GM12878 (cell line): ENCODE measurements at regions not wholly inside any gene's neighbourhood (a gene's known extent, or its start where the extent isn't known, plus 50 kb on each side); places are given as distances from the start of the nearest gene placed in this dataset.

Experiments used
- BHLHE40 ChIP-seq, 2 experiments: fragments of 450-650 bp in 1 of 2; IDR thresholded peaks; 2 replicates each; pipeline ENCODE4 v1.6.1; 2011 to 2017; ENCODE audit warnings: low read depth in 2 of 2, borderline replicate concordance in 1 of 2, improper control_type of control experiment in 1 of 2, low read length in 1 of 2, mild to moderate bottlenecking in 1 of 2
- CHD1 ChIP-seq: IDR thresholded peaks from 2 replicates; pipeline ENCODE4 v1.6.1; 2012; ENCODE audit warnings: low read depth, low read length, improper control_type of control experiment
- MEF2B ChIP-seq: fragments of 450-650 bp; IDR thresholded peaks from 2 replicates; pipeline ENCODE4 v1.6.1; 2018; ENCODE audit warnings: mild to moderate bottlenecking, moderate library complexity; ENCODE audit not compliant: partially characterized antibody, poor library complexity, severe bottlenecking
- NFYA ChIP-seq: IDR thresholded peaks from 2 replicates; pipeline ENCODE4 v1.6.1; 2011; ENCODE audit warnings: low read depth, mild to moderate bottlenecking, low read length, improper control_type of control experiment, borderline replicate concordance
- STAT3 ChIP-seq: IDR thresholded peaks from 2 replicates; pipeline ENCODE4 v1.6.1; 2011; ENCODE audit warnings: low read depth, low read length, improper control_type of control experiment
- WRNIP1 ChIP-seq: IDR thresholded peaks from 2 replicates; pipeline ENCODE4 v1.6.1; 2011; ENCODE audit warnings: low read depth, low read length, improper control_type of control experiment, borderline replicate concordance
- TF ChIP-seq, protein P1 (sequence below): IDR thresholded peaks from 2 replicates; pipeline ENCODE4 v1.6.1; 2012; ENCODE audit warnings: low read depth, low read length, improper control_type of control experiment
- TF ChIP-seq, protein P2 (sequence below): fragments of 450-650 bp; IDR thresholded peaks from 2 replicates; pipeline ENCODE4 v1.6.1; 2017; ENCODE audit warnings: mild to moderate bottlenecking, moderate library complexity
- TF ChIP-seq, protein P3 (sequence below): fragments of 450-650 bp; IDR thresholded peaks from 2 replicates; pipeline ENCODE4 v1.6.1; 2017; ENCODE audit warnings: mild to moderate bottlenecking, moderate library complexity

DNA sequence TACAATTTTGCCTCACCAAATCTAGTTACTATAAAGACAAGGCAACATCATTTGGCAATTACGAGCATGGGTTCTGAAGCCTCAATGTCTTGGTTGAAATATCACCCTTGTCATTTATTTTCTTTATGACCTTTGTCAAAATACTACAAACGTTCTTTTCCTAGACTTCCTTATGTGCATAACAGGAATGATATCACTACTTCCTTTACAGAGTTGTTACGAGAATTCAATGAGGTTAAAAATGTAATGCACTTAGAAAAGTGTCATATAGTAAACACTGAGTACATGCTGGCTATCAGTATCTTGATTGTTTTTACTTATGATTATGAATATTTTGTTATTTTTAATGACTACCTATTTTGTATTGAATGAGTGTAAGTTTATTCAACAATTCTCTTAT, 640.9 kb upstream of the CCNG1 start (continued):
- TF ChIP-seq WRNIP1 (no peak), MEF2B (no peak), BHLHE40 (IDR thresholded peaks at IDR 0.05; ENCODE audit: borderline replicate concordance in 1 of 2, low read depth in 2 of 2, low read length in 1 of 2) (no peak), CHD1 (no peak), STAT3 (no peak), NFYA (no peak)
- TF ChIP-seq, protein P1, sequence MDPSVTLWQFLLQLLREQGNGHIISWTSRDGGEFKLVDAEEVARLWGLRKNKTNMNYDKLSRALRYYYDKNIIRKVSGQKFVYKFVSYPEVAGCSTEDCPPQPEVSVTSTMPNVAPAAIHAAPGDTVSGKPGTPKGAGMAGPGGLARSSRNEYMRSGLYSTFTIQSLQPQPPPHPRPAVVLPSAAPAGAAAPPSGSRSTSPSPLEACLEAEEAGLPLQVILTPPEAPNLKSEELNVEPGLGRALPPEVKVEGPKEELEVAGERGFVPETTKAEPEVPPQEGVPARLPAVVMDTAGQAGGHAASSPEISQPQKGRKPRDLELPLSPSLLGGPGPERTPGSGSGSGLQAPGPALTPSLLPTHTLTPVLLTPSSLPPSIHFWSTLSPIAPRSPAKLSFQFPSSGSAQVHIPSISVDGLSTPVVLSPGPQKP, result no peak
- TF ChIP-seq, protein P2, sequence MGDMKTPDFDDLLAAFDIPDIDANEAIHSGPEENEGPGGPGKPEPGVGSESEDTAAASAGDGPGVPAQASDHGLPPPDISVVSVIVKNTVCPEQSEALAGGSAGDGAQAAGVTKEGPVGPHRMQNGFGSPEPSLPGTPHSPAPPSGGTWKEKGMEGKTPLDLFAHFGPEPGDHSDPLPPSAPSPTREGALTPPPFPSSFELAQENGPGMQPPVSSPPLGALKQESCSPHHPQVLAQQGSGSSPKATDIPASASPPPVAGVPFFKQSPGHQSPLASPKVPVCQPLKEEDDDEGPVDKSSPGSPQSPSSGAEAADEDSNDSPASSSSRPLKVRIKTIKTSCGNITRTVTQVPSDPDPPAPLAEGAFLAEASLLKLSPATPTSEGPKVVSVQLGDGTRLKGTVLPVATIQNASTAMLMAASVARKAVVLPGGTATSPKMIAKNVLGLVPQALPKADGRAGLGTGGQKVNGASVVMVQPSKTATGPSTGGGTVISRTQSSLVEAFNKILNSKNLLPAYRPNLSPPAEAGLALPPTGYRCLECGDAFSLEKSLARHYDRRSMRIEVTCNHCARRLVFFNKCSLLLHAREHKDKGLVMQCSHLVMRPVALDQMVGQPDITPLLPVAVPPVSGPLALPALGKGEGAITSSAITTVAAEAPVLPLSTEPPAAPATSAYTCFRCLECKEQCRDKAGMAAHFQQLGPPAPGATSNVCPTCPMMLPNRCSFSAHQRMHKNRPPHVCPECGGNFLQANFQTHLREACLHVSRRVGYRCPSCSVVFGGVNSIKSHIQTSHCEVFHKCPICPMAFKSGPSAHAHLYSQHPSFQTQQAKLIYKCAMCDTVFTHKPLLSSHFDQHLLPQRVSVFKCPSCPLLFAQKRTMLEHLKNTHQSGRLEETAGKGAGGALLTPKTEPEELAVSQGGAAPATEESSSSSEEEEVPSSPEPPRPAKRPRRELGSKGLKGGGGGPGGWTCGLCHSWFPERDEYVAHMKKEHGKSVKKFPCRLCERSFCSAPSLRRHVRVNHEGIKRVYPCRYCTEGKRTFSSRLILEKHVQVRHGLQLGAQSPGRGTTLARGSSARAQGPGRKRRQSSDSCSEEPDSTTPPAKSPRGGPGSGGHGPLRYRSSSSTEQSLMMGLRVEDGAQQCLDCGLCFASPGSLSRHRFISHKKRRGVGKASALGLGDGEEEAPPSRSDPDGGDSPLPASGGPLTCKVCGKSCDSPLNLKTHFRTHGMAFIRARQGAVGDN, result no peak
- TF ChIP-seq, protein P3, sequence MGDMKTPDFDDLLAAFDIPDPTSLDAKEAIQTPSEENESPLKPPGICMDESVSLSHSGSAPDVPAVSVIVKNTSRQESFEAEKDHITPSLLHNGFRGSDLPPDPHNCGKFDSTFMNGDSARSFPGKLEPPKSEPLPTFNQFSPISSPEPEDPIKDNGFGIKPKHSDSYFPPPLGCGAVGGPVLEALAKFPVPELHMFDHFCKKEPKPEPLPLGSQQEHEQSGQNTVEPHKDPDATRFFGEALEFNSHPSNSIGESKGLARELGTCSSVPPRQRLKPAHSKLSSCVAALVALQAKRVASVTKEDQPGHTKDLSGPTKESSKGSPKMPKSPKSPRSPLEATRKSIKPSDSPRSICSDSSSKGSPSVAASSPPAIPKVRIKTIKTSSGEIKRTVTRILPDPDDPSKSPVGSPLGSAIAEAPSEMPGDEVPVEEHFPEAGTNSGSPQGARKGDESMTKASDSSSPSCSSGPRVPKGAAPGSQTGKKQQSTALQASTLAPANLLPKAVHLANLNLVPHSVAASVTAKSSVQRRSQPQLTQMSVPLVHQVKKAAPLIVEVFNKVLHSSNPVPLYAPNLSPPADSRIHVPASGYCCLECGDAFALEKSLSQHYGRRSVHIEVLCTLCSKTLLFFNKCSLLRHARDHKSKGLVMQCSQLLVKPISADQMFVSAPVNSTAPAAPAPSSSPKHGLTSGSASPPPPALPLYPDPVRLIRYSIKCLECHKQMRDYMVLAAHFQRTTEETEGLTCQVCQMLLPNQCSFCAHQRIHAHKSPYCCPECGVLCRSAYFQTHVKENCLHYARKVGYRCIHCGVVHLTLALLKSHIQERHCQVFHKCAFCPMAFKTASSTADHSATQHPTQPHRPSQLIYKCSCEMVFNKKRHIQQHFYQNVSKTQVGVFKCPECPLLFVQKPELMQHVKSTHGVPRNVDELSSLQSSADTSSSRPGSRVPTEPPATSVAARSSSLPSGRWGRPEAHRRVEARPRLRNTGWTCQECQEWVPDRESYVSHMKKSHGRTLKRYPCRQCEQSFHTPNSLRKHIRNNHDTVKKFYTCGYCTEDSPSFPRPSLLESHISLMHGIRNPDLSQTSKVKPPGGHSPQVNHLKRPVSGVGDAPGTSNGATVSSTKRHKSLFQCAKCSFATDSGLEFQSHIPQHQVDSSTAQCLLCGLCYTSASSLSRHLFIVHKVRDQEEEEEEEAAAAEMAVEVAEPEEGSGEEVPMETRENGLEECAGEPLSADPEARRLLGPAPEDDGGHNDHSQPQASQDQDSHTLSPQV, result no peak
